ENCODE measurements at regions not wholly inside any gene's neighbourhood (a gene's known extent, or its start where the extent isn't known, plus 50 kb on each side); places are given as distances from the start of the nearest gene placed in this dataset.

DNA sequence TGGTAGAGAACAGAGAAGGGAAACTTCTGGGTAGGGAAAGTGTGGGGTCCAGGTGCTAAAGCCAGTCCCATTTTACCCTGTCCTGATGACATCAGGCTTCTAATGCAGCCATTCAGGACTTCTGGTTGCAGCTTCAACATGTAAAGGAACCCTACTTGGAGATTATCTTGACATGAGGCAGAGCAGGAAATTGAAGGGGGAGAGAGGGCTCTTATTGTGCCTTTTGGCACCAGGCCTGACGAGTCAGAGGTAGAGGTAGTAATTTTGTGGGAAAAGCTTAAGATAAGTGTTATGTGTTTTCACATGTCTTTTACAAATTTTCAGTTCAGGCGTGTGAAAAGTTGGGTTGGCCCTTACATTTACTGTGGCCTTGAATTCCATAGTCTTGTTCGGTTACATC, 102.4 kb upstream of the APC start:
- no peak overlapping the region for H3K27ac Mint-ChIP-seq
- no peak overlapping the region for H3K4me3 Mint-ChIP-seq
- H3K4me1 Mint-ChIP-seq: no peaks in the 10 kb centered on the region
- no peaks in the 10 kb centered on the region for H3K27me3 ChIP-seq (replicated peaks in 1 of 2; ENCODE audit: control insufficient read depth in 2 of 2, extremely low read depth in 1 of 2, insufficient read depth in 2 of 2, low read length in 1 of 2)
- H3K4me1 ChIP-seq (ENCODE audit: control insufficient read depth in 1 of 2, extremely low read depth in 1 of 2, insufficient read depth in 2 of 2, low read length in 2 of 2): no peaks in the 10 kb centered on the region
- CTCF ChIA-PET: no interaction called here
- DNase-seq (no peak), ATAC-seq (replicated peaks in 1 of 4) (no peak)
- WGBS (ENCODE audit: insufficient coverage): 40% methylated on average over 1 of the region's 3 CpGs
- peaks cover 20 to 34% of the 10 kb centered on the region in 2 donors for H3K27me3 Mint-ChIP-seq
- H3K9me3 Mint-ChIP-seq: peaks cover 8 to 20% (median 17%) of the 10 kb centered on the region in 3 donors
- H3K36me3 ChIP-seq (ENCODE audit: control insufficient read depth in 2 of 2, extremely low read depth in 1 of 2, insufficient read depth in 1 of 2, low read length in 1 of 2): no peaks in the 10 kb centered on the region
- POLR2A ChIA-PET: no interaction called here
- no peak overlapping the region for H3K4me3 ChIP-seq (ENCODE audit: control insufficient read depth in 1 of 2, extremely low read depth in 1 of 2, low read length in 1 of 2)
- no peaks in the 10 kb centered on the region for H3K9me3 ChIP-seq
- H3K27ac ChIP-seq (ENCODE audit: low read length): no peak overlapping the region
- H3K36me3 Mint-ChIP-seq: no peaks in the 10 kb centered on the region

DNA sequence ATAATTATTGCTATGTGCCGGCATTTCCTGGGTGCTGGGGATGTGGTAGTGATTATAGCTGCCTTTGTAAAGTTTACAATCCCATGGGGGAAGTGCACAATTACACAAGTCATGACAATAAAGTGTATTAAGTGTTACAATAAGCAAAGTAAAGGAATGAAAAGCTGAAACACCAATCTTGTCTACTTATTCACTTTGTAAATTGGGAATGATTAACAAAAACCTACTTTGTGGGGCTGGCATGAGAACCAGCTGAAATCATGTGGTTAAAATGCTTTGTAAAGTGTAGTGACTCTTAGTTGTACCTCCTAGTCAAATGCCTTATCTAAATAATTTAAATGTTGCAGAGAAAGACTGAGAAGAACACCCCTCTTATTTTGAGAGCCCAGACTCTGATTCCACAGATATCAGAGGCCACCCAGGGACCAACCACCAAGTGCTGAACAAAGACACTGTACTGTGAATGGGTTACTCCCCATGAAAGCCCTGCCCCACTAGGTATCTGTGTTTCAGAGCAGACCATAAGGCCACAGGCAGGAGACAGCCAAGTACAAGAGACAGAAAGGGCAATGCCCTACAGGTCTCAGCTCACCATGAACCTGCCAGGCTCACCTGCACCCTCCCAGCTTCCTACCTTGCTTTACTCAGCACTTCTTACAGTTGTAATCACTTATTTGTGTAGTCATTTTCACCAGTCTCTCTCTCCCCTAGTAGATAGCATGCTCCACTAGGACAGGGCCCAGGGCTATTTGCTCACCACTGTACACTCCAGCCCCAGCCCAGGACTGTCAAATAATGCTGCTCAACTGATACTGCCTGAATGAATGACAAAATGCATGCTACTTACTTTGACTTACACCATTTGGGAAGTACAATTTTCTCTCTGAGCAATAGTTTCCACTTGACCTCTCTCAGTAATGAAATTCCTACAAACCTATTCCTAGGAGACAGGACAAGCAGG, 101.6 kb upstream of the APC start:
- no peaks in the 10 kb centered on the region for H3K36me3 Mint-ChIP-seq
- POLR2A ChIA-PET: no interaction called here

DNA sequence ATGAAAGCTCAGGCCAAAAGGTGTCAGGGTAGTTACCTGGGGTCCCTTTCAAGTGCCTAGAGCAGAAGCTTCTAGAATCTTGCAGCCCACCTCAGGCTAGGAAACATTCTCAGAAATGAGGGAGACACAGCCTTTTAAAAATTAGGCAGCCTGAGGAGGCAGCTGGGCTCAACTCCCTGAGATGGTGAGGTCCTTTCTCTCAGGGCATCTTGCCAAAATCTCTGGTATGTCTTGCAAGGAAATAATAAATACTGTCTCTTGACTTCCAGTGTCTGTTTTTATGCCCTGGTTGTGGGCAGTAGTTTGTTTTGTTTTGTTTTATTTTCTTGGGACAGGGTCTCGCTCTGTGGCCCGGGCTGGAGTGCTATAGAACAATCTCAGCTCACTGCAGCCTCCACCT, 100.9 kb upstream of the APC start:
- Histone ChIP-seq H3K27me3 (replicated peaks in 1 of 2; ENCODE audit: control insufficient read depth in 2 of 2, extremely low read depth in 1 of 2, insufficient read depth in 2 of 2, low read length in 1 of 2) (no peaks in the 10 kb centered on the region), H3K27ac (ENCODE audit: low read length) (no peak overlapping the region), H3K36me3 (ENCODE audit: control insufficient read depth in 2 of 2, extremely low read depth in 1 of 2, insufficient read depth in 1 of 2, low read length in 1 of 2) (no peaks in the 10 kb centered on the region), H3K9me3 (no peaks in the 10 kb centered on the region), H3K4me3 (ENCODE audit: control insufficient read depth in 1 of 2, extremely low read depth in 1 of 2, low read length in 1 of 2) (no peak overlapping the region), H3K4me1 (ENCODE audit: control insufficient read depth in 1 of 2, extremely low read depth in 1 of 2, insufficient read depth in 2 of 2, low read length in 2 of 2) (no peaks in the 10 kb centered on the region)
- ChIA-PET CTCF (no interaction called here), POLR2A (no interaction called here)
- no CpG with 5 or more reads among the region's 2 CpGs for WGBS (ENCODE audit: insufficient coverage)
- peaks cover 11 to 25% of the 10 kb centered on the region in 2 donors for H3K27me3 Mint-ChIP-seq
- H3K9me3 Mint-ChIP-seq: peaks cover 4 to 19% (median 16%) of the 10 kb centered on the region in 3 donors
- no peak for DNase-seq
- H3K4me3 Mint-ChIP-seq: no peak overlapping the region
- no peak for ATAC-seq (replicated peaks in 1 of 4)
- no peaks in the 10 kb centered on the region for H3K4me1 Mint-ChIP-seq
- no peaks in the 10 kb centered on the region for H3K36me3 Mint-ChIP-seq
- H3K27ac Mint-ChIP-seq: no peak overlapping the region

More for the DNA sequence above, 101.6 kb upstream of the APC start:
- no CpG with 5 or more reads among the region's 1 CpG for WGBS (ENCODE audit: insufficient coverage)
- no peaks in the 10 kb centered on the region for H3K4me1 Mint-ChIP-seq
- Histone ChIP-seq H3K9me3 (no peaks in the 10 kb centered on the region), H3K4me3 (ENCODE audit: control insufficient read depth in 1 of 2, extremely low read depth in 1 of 2, low read length in 1 of 2) (no peak overlapping the region), H3K4me1 (ENCODE audit: control insufficient read depth in 1 of 2, extremely low read depth in 1 of 2, insufficient read depth in 2 of 2, low read length in 2 of 2) (no peaks in the 10 kb centered on the region), H3K27me3 (replicated peaks in 1 of 2; ENCODE audit: control insufficient read depth in 2 of 2, extremely low read depth in 1 of 2, insufficient read depth in 2 of 2, low read length in 1 of 2) (no peaks in the 10 kb centered on the region), H3K36me3 (ENCODE audit: control insufficient read depth in 2 of 2, extremely low read depth in 1 of 2, insufficient read depth in 1 of 2, low read length in 1 of 2) (no peaks in the 10 kb centered on the region), H3K27ac (ENCODE audit: low read length) (no peak overlapping the region)
- peaks cover 8 to 20% (median 17%) of the 10 kb centered on the region in 3 donors for H3K9me3 Mint-ChIP-seq
- no peak for ATAC-seq (replicated peaks in 1 of 4)
- no peak for DNase-seq
- CTCF ChIA-PET: no interaction called here
- no peak overlapping the region for H3K27ac Mint-ChIP-seq
- no peak overlapping the region for H3K4me3 Mint-ChIP-seq
- H3K27me3 Mint-ChIP-seq: peaks cover 12 to 27% of the 10 kb centered on the region in 2 donors

DNA sequence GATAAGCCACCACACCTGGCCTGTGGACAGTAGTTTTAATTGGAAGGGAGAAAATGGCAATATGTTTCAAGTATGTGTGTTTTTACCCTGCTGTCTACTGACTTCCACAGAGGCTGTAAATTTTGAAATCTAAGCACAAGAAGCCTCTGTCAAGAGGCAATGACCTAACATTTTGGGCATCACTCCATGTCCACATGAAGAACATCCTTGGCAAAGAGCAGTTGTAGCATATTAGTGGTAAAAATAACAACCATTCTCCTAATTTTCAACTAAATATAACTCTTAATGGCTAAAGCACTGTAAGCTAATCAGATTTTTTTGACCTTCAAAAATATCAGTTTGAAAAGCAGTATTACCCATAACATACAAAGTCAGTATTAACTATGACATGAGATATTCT, 100.3 kb upstream of the APC start:
- Histone ChIP-seq H3K27ac (ENCODE audit: low read length) (no peak overlapping the region), H3K4me1 (ENCODE audit: control insufficient read depth in 1 of 2, extremely low read depth in 1 of 2, insufficient read depth in 2 of 2, low read length in 2 of 2) (no peaks in the 10 kb centered on the region), H3K36me3 (ENCODE audit: control insufficient read depth in 2 of 2, extremely low read depth in 1 of 2, insufficient read depth in 1 of 2, low read length in 1 of 2) (no peaks in the 10 kb centered on the region), H3K9me3 (no peaks in the 10 kb centered on the region), H3K4me3 (ENCODE audit: control insufficient read depth in 1 of 2, extremely low read depth in 1 of 2, low read length in 1 of 2) (no peak overlapping the region), H3K27me3 (replicated peaks in 1 of 2; ENCODE audit: control insufficient read depth in 2 of 2, extremely low read depth in 1 of 2, insufficient read depth in 2 of 2, low read length in 1 of 2) (no peaks in the 10 kb centered on the region)
- no peak for ATAC-seq (replicated peaks in 1 of 4)
- Mint-ChIP-seq H3K27ac (no peak overlapping the region), H3K4me3 (no peak overlapping the region), H3K27me3 (peaks cover 11 to 22% of the 10 kb centered on the region in 2 donors), H3K36me3 (no peaks in the 10 kb centered on the region), H3K9me3 (peaks cover 0 to 13% (median 10%) of the 10 kb centered on the region in 3 donors), H3K4me1 (no peaks in the 10 kb centered on the region)
- ChIA-PET POLR2A (no interaction called here), CTCF (no interaction called here)
- DNase-seq: no peak

DNA sequence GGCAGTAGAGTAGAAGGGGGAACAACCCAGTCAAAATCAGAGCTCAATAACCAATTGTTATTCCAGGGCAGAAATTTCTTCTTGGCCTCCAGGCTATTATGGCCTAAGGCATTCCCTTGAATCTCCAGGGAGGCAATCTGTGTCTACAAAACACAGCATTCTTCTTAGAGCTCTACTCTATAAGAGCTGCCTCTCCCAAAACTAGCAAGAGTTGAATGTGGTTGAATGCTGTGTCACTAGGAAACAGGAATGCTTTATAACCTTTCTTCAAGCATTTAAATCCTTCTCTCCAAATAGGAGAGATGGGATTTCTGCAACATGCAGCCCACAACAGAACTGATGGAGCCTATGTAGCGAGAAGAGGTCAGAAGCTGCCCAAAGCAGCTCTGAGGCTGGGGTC, 97.1 kb upstream of the APC start:
- Mint-ChIP-seq H3K36me3 (no peaks in the 10 kb centered on the region), H3K27ac (no peak overlapping the region), H3K4me3 (no peak overlapping the region), H3K4me1 (no peaks in the 10 kb centered on the region), H3K9me3 (no peaks in the 10 kb centered on the region), H3K27me3 (peaks cover 1 to 11% of the 10 kb centered on the region in 2 donors)
- ChIA-PET POLR2A (no interaction called here), CTCF (no interaction called here)
- H3K9me3 ChIP-seq: no peaks in the 10 kb centered on the region
- no peaks in the 10 kb centered on the region for H3K36me3 ChIP-seq (ENCODE audit: control insufficient read depth in 2 of 2, extremely low read depth in 1 of 2, insufficient read depth in 1 of 2, low read length in 1 of 2)
- no peak overlapping the region for H3K27ac ChIP-seq (ENCODE audit: low read length)
- ATAC-seq (replicated peaks in 1 of 4) (no peak), DNase-seq (no peak)
- no peaks in the 10 kb centered on the region for H3K27me3 ChIP-seq (replicated peaks in 1 of 2; ENCODE audit: control insufficient read depth in 2 of 2, extremely low read depth in 1 of 2, insufficient read depth in 2 of 2, low read length in 1 of 2)
- H3K4me3 ChIP-seq (ENCODE audit: control insufficient read depth in 1 of 2, extremely low read depth in 1 of 2, low read length in 1 of 2): no peak overlapping the region
- H3K4me1 ChIP-seq (ENCODE audit: control insufficient read depth in 1 of 2, extremely low read depth in 1 of 2, insufficient read depth in 2 of 2, low read length in 2 of 2): no peaks in the 10 kb centered on the region
- 73% methylated on average over 1 of the region's 1 CpG for WGBS (ENCODE audit: insufficient coverage)

DNA sequence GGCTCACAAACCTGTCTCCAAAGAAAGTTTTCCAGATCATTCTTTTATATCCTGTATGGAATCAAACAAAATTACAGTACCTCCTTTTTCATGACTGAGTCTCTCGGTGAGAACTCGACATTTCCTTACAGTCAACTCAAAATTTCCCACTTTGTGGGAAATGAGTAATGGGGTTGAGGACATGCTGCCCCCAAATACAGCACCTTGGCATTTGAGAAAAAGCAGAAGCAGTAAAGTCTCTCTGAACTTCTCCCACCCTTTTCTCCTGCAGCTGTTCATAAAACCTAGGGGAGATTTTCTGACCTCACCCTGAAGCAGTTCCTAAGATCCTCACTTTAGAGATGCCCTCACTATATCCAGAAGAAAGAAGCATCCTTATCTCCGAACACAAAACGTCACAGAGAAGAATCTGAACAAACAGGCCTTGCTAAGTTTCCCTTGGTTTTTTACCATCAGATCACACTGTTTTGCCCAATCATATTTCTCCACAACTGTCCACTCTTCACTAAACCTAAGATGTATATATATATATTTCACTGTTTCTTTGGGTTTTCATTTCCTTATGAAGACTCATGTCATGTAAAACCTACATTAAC, 96.1 kb upstream of the APC start:
- POLR2A ChIA-PET: no interaction called here
- CTCF ChIA-PET: no interaction called here
- WGBS (ENCODE audit: insufficient coverage): 75% methylated on average over 2 of the region's 4 CpGs
- DNase-seq (no peak), ATAC-seq (replicated peaks in 1 of 4) (no peak)
- Mint-ChIP-seq H3K4me1 (peaks cover 0 to 3% (median 0%) of the 10 kb centered on the region in 3 donors), H3K27me3 (peaks cover 1 to 11% of the 10 kb centered on the region in 2 donors), H3K27ac (no peak overlapping the region), H3K9me3 (no peaks in the 10 kb centered on the region), H3K4me3 (no peak overlapping the region), H3K36me3 (no peaks in the 10 kb centered on the region)
- Histone ChIP-seq H3K4me1 (ENCODE audit: control insufficient read depth in 1 of 2, extremely low read depth in 1 of 2, insufficient read depth in 2 of 2, low read length in 2 of 2) (no peaks in the 10 kb centered on the region), H3K36me3 (ENCODE audit: control insufficient read depth in 2 of 2, extremely low read depth in 1 of 2, insufficient read depth in 1 of 2, low read length in 1 of 2) (no peaks in the 10 kb centered on the region), H3K27ac (ENCODE audit: low read length) (no peak overlapping the region), H3K9me3 (no peaks in the 10 kb centered on the region), H3K4me3 (ENCODE audit: control insufficient read depth in 1 of 2, extremely low read depth in 1 of 2, low read length in 1 of 2) (no peak overlapping the region), H3K27me3 (replicated peaks in 1 of 2; ENCODE audit: control insufficient read depth in 2 of 2, extremely low read depth in 1 of 2, insufficient read depth in 2 of 2, low read length in 1 of 2) (no peaks in the 10 kb centered on the region)

Measured in T-cell (primary cell).